ENCODE measurements at regions not wholly inside any gene's neighbourhood (a gene's known extent, or its start where the extent isn't known, plus 50 kb on each side); places are given as distances from the start of the nearest gene placed in this dataset.

DNA sequence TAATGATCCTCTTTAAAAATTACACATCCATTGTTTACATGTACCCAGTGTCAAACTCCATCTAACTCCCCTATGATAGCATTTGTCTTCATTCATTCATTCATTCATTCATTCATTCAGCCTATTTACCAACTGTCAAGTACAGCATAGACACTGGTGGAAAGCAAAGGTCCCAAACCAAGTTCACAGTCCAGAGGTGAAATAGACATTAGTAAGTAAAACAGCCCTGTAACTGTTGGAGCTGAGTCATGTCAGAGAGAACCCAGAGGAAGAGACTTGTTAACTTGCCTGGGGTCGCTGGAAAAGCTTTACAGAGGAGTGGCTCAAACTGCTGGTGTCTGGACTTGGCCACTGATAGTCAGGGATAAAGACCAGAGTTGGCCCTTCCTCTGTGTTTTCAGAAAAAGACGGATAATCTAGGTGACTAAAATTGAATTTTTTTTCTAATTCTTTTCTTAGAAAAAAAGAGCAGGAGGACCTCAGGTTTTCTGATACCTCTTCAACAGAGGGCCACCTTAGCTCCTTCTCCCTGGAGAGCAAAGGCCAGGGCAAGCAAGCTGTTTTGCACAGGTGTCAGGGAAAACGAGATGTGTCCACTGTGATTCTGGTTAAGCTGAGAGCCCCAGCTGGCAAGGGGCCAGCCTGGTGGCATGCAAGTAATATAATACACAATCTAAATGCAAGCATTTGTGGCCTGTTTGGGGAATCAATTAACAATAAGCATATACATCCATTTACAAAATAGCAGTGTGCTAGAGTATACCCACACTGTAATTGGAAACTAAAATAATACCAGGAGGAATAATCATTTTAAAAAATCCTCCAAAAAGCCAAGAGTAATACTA lies 96.7 kb upstream of the SLC14A2 start:
- TF ChIP-seq GATA2 (IDR thresholded peaks at IDR 0.05; ENCODE audit: low read depth, low read length) (no peak), GATA3 (IDR thresholded peaks at IDR 0.05; ENCODE audit: low read depth, low read length) (no peak)

DNA sequence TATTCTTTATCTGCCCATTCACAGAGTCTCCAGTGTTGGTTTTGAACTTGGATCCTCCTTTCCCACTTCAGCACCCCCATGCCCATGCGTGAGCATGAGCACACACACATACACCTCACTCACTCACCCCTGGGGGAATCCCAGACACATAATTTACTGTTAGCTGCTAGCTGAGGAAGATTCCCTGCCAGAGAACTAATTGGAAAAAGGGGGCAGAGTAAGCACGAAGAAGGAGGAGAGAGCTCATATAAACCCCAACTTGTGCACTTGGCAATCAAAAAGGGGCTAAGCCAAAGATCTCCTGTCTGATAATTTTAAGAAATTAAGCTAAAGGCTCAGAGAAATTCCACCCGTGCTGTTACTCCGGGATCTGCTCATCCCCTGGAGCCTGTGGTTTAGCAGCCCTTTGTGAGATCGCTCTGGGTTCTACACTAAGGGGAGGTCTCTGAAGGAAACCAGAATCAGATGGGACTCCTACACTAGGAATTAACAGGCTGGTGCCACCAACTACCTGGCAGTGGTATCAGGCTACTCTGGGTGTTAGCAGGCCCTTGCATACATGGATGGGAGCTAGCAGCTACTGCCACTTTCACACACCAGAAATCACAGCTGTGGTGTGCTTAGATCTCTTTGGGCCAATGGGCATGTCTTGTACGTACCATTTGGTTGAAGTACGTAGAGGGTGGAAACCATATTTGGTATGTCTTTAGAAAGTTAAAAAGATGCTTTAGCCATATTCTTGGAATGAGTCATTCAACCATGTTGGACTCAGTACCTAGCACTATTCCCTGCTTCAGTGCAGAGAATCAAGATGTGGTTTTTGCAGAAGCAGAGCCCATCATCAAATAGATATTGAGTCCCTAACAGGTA lies 95.6 kb upstream of the SLC14A2 start:
- TF ChIP-seq GATA3 (IDR thresholded peaks at IDR 0.05; ENCODE audit: low read depth, low read length) (no peak), GATA2 (IDR thresholded peaks at IDR 0.05; ENCODE audit: low read depth, low read length) (no peak)

DNA sequence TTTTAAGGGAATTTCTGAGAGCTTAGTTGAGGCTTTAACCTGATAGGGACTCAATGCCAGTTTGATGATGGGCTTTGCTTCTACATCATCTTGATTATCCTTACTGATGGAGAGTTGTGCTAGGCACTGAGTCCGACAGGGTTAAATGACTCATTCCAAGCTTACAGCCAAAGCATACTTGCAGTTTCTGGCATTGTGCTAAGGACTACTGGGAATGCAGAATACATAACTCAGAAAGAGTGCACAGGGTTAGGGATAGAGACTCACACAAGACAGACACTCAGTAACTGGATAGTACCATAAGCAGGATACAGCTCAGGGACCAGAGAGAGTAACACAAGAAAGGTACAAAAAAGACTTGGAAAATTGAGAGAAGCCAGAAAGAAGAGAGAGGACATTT lies 94.1 kb upstream of the SLC14A2 start:
- TF ChIP-seq GATA2 (IDR thresholded peaks at IDR 0.05; ENCODE audit: low read depth, low read length): no peak
- TF ChIP-seq GATA3 (IDR thresholded peaks at IDR 0.05; ENCODE audit: low read depth, low read length): no peak

DNA sequence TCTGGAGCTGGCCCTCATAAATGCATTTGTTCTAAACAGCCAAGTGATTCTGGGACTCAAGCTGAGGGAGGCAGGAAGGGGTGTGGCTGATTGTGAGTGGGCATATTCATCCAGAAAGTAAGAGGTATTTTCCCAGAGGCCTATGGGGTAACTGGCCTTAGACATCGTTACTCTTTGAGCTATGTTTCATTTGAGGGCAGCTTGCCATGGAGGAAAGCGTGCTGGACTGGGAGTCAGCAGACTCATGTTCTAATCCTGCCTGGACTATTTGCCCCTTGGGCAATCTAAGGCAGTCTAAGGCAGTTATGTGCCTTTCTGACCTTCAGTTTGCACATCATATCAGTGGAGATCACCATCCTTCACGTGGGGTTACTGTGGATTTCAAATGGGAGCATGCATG lies 93.5 kb upstream of the SLC14A2 start:
- no peak for TF ChIP-seq GATA3 (IDR thresholded peaks at IDR 0.05; ENCODE audit: low read depth, low read length)
- TF ChIP-seq GATA2 (IDR thresholded peaks at IDR 0.05; ENCODE audit: low read depth, low read length): no peak

DNA sequence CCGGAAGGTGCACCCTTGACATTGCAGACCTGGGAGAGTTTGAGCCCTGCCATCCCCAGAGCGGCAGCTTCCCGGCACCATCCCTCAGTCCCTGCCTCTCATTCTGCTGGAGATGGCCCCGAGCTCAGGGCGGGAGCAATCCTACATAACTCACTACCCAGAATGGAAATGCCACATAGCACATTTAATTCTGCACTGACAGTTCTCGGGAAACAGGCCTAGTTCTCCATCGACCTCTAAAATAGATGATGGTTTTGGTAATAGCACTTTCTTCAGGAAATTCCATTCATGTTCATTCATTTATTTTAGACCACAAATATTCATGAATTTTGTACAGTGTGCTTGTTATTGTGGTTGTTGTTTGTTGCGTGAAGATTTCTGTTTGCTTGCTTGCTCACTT lies 92.9 kb upstream of the SLC14A2 start:
- TF ChIP-seq GATA3 (IDR thresholded peaks at IDR 0.05; ENCODE audit: low read depth, low read length) (no peak), GATA2 (IDR thresholded peaks at IDR 0.05; ENCODE audit: low read depth, low read length) (no peak)

DNA sequence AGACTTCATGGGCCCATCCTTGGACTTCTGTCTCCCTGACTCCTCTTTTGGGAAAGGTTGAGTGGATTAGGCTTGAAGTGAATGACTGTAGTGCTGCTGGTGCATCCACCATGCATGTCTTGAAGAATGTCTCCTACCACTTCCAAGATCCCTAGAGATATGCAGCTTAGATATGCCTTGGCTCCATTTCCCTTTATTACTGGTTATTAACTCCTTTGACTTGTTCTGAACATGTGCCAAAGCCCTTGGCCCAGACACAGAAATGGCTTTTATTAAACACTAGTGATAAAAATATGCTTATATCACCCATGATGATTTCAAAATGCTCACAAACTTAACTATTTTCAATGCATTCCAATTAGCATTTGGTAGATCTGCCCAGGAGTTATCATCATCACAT lies 90.0 kb upstream of the SLC14A2 start:
- TF ChIP-seq GATA3 (IDR thresholded peaks at IDR 0.05; ENCODE audit: low read depth, low read length) (no peak), GATA2 (IDR thresholded peaks at IDR 0.05; ENCODE audit: low read depth, low read length) (no peak)

DNA sequence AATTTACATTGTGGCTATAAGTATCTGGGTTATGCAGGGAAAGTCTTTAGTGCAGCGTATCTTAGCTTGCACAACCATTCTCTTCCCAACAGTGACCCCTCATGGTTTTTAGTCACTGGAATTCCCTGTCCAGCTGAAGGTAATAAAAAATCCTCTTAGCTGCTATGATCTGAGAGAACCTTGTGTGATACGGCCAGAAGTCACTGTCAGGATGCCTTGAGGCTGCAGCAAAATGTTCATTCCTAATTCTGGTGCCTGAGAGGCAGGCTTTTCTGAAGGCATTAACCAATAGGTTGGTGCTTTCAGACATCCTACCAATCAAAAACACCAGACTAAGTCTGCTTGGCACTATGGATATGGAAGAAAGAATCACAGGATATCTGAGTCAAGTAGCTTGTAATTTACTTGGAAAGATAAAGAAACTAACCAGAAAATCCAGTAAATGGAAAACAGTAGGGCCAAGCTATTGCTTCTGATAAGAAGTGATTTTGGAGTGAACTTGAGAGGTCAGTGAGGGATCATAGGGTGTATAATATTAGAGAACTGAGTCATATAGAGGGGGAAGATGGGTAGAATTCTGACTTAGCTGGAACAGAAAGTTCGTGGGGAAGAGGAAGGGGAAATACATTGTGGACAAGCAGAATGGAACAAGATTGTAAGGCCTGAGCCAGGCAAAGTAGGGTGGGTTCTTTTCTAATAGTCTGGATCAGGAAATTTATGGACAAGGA lies 89.0 kb upstream of the SLC14A2 start:
- TF ChIP-seq GATA3 (IDR thresholded peaks at IDR 0.05; ENCODE audit: low read depth, low read length): no peak
- TF ChIP-seq GATA2 (IDR thresholded peaks at IDR 0.05; ENCODE audit: low read depth, low read length): no peak

DNA sequence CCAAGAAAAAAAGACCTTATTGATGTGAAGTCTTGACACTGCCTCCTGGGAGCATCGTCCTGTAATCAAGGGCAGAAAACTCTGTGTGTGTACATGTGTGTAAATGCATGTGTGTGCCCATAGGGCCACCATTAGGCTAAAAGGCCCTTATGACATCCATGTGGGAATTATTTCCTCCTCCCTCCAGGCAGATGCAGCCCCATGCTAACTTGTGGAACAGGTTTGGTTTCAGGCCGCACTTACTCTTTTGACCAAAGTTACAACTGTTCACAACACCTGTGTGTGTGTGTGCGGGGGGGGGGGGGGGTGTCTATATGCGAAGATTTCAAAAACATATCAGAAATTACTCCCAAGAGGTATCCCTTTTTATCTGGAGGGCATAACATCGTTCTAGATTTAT lies 87.4 kb upstream of the SLC14A2 start:
- TF ChIP-seq GATA3 (IDR thresholded peaks at IDR 0.05; ENCODE audit: low read depth, low read length): no peak
- TF ChIP-seq GATA2 (IDR thresholded peaks at IDR 0.05; ENCODE audit: low read depth, low read length): no peak

DNA sequence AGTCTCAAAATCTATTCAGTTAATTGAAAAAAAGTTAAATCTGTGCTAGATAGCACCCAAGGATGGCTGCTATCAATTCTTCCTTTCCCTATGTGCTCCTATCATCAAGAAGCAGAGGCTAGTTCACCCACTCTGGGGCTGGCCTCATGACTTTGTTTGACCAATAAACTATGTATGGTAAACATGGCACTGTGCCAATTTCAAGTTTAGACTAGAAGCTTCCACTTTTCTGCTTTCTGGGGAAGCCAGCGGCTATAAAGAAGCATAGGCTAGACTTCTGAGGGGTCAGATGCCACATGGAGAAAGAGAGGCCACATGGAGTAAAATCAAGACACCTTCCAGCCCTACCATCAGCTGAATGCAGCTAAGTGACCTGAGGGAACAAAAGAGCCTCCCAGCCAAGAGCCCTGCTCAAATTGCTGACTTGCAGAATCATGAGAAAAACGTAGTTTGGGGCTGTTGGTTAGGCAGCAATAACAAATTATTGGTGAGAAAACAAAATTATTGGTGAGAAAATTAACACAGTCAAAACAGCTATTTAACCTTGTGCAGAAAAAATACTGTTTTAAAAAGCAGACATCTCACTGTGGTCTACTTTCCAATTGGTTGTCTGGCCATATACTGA lies 86.5 kb upstream of the SLC14A2 start:
- TF ChIP-seq GATA2 (IDR thresholded peaks at IDR 0.05; ENCODE audit: low read depth, low read length): no peak

DNA sequence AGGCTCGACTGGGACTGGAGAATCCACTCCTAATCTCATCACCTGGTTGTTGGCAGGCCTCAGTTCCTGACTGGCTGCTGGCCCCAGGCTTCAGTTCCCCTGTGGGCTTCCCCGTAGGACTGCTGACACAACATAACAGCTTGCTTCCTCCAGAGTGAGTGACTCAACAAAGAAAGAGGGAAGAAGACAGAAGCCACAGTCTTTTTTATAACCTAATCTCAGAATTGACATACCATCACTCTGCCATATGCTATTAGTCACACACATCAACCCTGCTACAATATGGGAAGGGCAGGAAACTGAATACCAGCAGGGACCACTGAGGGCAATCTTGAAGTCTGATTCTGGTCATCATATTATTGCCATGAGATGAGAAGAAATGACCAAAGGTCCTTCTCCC lies 76.8 kb upstream of the SLC14A2 start:
- TF ChIP-seq GATA2 (IDR thresholded peaks at IDR 0.05; ENCODE audit: low read depth, low read length): no peak
- TF ChIP-seq GATA3 (IDR thresholded peaks at IDR 0.05; ENCODE audit: low read depth, low read length): no peak

DNA sequence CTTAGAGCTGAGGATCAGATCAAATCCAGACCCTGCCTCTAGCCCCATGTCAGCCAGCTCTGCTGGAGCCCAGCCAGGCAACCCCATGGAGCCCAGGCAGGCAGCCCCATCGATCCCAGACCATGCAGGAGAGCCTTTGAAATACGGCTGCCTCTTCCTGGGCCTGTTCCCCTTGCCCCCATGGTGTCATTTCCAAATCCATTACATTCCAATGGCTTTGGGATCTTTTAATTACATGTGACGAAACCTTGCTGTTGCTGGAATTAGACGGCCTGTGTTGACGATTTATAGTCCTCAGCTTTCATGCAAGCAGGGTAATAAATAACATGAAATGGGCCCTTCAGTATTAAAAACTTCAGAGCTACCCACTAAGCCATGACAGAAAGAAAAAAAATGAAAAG lies 75.8 kb upstream of the SLC14A2 start:
- TF ChIP-seq GATA2 (IDR thresholded peaks at IDR 0.05; ENCODE audit: low read depth, low read length): no peak
- no peak for TF ChIP-seq GATA3 (IDR thresholded peaks at IDR 0.05; ENCODE audit: low read depth, low read length)

DNA sequence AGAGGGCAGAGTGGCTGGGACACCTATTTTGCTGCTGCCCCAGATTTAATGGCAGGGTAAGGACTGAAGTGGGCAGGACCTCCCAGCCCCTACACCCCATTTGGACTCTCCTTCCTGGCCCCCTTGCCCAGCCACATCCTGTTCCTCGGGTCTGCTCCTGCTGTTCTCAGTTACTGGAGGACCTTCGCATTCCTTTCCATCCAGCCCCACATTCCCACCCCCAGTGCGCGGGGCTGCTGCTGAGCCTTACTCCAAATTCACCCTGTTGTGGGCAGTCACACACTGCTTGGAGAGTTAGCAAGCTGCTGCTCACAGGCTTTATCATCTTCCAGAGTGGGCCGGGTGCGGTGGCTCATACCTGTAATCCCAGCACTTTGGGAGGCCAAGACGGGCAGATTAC lies 75.2 kb upstream of the SLC14A2 start:
- TF ChIP-seq GATA2 (IDR thresholded peaks at IDR 0.05; ENCODE audit: low read depth, low read length): no peak
- no peak for TF ChIP-seq GATA3 (IDR thresholded peaks at IDR 0.05; ENCODE audit: low read depth, low read length)

DNA sequence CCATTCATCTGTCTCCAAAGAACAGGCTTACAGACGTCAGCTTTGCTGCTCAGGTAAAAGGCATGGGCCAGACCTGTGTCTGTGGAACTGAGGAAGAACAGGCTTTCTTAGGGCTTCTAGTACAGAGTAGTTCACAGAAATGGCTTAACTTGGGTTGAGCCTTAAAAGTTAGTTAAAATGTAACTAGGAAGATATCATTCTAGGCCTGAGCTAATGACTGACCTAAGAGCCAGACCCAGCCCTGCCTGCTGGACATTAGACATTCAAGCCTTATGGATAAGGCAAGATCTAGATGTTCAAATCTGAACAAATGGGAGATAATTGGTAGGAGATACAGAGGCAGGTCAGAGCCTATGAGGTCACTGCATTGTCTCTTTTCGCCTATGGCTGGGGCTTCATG lies 73.9 kb upstream of the SLC14A2 start:
- no peak for TF ChIP-seq GATA3 (IDR thresholded peaks at IDR 0.05; ENCODE audit: low read depth, low read length)
- TF ChIP-seq GATA2 (IDR thresholded peaks at IDR 0.05; ENCODE audit: low read depth, low read length): no peak

DNA sequence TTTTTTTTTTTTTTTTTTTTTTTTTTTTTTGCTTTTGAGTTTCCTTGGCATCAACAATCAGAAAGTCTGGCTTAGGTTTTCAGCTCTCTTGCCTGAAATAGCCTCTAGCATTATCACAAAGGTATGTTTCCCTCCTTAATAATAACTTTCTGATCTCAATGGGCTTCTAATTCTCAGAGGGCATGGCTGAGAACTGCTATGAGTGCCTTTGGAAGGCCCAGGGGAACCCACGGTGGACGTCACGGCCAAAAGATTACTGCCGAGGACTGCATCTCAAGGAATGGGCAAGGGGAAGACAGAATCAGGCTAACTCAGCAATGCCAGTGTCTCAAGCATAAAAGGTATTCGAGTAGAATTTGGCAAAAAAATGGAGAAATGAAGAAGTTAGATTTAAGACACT lies 73.2 kb upstream of the SLC14A2 start:
- TF ChIP-seq GATA3 (IDR thresholded peaks at IDR 0.05; ENCODE audit: low read depth, low read length) (no peak), GATA2 (IDR thresholded peaks at IDR 0.05; ENCODE audit: low read depth, low read length) (no peak)
